H9 (cell line): ENCODE measurements at regions not wholly inside any gene's neighbourhood (a gene's known extent, or its start where the extent isn't known, plus 50 kb on each side); places are given as distances from the start of the nearest gene placed in this dataset.

Experiments used
- DNase-seq: peaks from one replicate; pipeline ENCODE4 v3.0.0-alpha.2; 2017
- H2AFZ ChIP-seq: one replicate; pipeline ENCODE4 v1.6.1; 2013; ENCODE audit warnings: mild to moderate bottlenecking, low read length, control low read depth, moderate library complexity
- H2AK5ac ChIP-seq: 2 replicates; pipeline ENCODE4 v1.6.1; 2013; ENCODE audit warnings: low read length, control low read depth, mixed read lengths; ENCODE audit not compliant: insufficient read length
- H2BK120ac ChIP-seq: one replicate; pipeline ENCODE4 v1.6.1; 2013; ENCODE audit warnings: low read depth, mild to moderate bottlenecking, low read length, control low read depth, inconsistent platforms; ENCODE audit not compliant: poor library complexity, severe bottlenecking
- H2BK12ac ChIP-seq: 2 replicates; pipeline ENCODE4 v1.6.1; 2013; ENCODE audit warnings: low read length, control low read depth, mixed read lengths, low read depth; ENCODE audit not compliant: insufficient read length
- H2BK15ac ChIP-seq: 2 replicates; pipeline ENCODE4 v1.6.1; 2013; ENCODE audit warnings: low read depth, low read length, control low read depth
- H2BK20ac ChIP-seq: one replicate; pipeline ENCODE4 v1.6.1; 2013; ENCODE audit warnings: low read depth, mild to moderate bottlenecking, low read length, control low read depth, inconsistent platforms; ENCODE audit not compliant: poor library complexity, severe bottlenecking
- H2BK5ac ChIP-seq: 2 replicates; pipeline ENCODE4 v1.6.1; 2013; ENCODE audit warnings: low read length, control low read depth, mixed read lengths; ENCODE audit not compliant: insufficient read length
- H3K14ac ChIP-seq: 2 replicates; pipeline ENCODE4 v1.6.1; 2013; ENCODE audit warnings: low read length, control low read depth; ENCODE audit not compliant: insufficient read depth
- H3K18ac ChIP-seq: 2 replicates; pipeline ENCODE4 v1.6.1; 2013; ENCODE audit warnings: low read depth, mild to moderate bottlenecking, mixed read lengths, low read length, control low read depth; ENCODE audit not compliant: insufficient read length
- H3K23ac ChIP-seq: 2 replicates; pipeline ENCODE4 v1.6.1; 2013; ENCODE audit warnings: low read length, control low read depth, mixed read lengths, low read depth; ENCODE audit not compliant: insufficient read length
- H3K23me2 ChIP-seq: 2 replicates; pipeline ENCODE4 v1.6.1; 2013; ENCODE audit warnings: low read depth, mild to moderate bottlenecking, mixed read lengths, low read length, control low read depth; ENCODE audit not compliant: insufficient read length, poor library complexity, severe bottlenecking
- H3K27ac ChIP-seq: 2 replicates; pipeline ENCODE4 v1.5.1; 2013; ENCODE audit warnings: low read length, control low read depth, mixed read lengths, low read depth; ENCODE audit not compliant: insufficient read length
- H3K27me3 ChIP-seq: 2 replicates; pipeline ENCODE4 v1.6.1; 2013; ENCODE audit warnings: low read length, control low read depth, inconsistent platforms; ENCODE audit not compliant: insufficient read depth
- H3K4ac ChIP-seq: 2 replicates; pipeline ENCODE4 v1.6.1; 2013; ENCODE audit warnings: low read depth, mild to moderate bottlenecking, control low read depth, inconsistent platforms, low read length, moderate library complexity
- H3K4me1 ChIP-seq: 2 replicates; pipeline ENCODE4 v1.6.1; 2013; ENCODE audit warnings: low read length, control low read depth, inconsistent platforms; ENCODE audit not compliant: insufficient read depth
- H3K4me2 ChIP-seq: 2 replicates; pipeline ENCODE4 v1.6.1; 2013; ENCODE audit warnings: low read length, control low read depth, mixed read lengths; ENCODE audit not compliant: insufficient read length, insufficient read depth
- H3K56ac ChIP-seq: 2 replicates; pipeline ENCODE4 v1.6.1; 2013; ENCODE audit warnings: low read depth, mild to moderate bottlenecking, mixed read lengths, low read length, control low read depth; ENCODE audit not compliant: insufficient read length
- H3K79me1 ChIP-seq: 2 replicates; pipeline ENCODE4 v1.6.1; 2013; ENCODE audit warnings: low read depth, mild to moderate bottlenecking, moderate library complexity, low read length, control low read depth, inconsistent platforms; ENCODE audit not compliant: insufficient read depth, poor library complexity, severe bottlenecking
- H3K79me2 ChIP-seq: 2 replicates; pipeline ENCODE4 v1.6.1; 2013; ENCODE audit warnings: low read length, control low read depth, inconsistent platforms; ENCODE audit not compliant: insufficient read depth
- H3K9ac ChIP-seq: 2 replicates; pipeline ENCODE4 v1.6.1; 2013; ENCODE audit warnings: low read length, control low read depth, mixed read lengths; ENCODE audit not compliant: insufficient read length; ENCODE audit errors: extremely low read depth
- H3K9me3 ChIP-seq: one replicate; pipeline ENCODE4 v1.6.1; 2013; ENCODE audit warnings: low read depth, low read length, inconsistent platforms; ENCODE audit not compliant: control insufficient read depth
- H3T11ph ChIP-seq: one replicate; pipeline ENCODE4 v1.6.1; 2013; ENCODE audit warnings: mild to moderate bottlenecking, low read length, control low read depth, inconsistent platforms
- H4K20me1 ChIP-seq: one replicate; pipeline ENCODE4 v1.6.1; 2013; ENCODE audit not compliant: control insufficient read depth, insufficient read length, insufficient read depth
- H4K5ac ChIP-seq: 2 replicates; pipeline ENCODE4 v1.6.1; 2013; ENCODE audit warnings: low read depth, mild to moderate bottlenecking, mixed read lengths, low read length, control low read depth; ENCODE audit not compliant: insufficient read length
- H4K8ac ChIP-seq: replicated peaks from 2 replicates; pipeline ENCODE4 v1.6.1; 2013; ENCODE audit warnings: low read length, control low read depth, mixed read lengths, low read depth; ENCODE audit not compliant: insufficient read length
- H4K91ac ChIP-seq: 2 replicates; pipeline ENCODE4 v1.6.1; 2013; ENCODE audit warnings: low read depth, mild to moderate bottlenecking, moderate library complexity, mixed read lengths, low read length, control low read depth; ENCODE audit not compliant: insufficient read length
- H3K27ac Mint-ChIP-seq, 3 experiments: 2 replicates in 2 of 3; 3 replicates in 1 of 3; pipeline ENCODE4 v1.8.0; 2020 to 2021; ENCODE audit warnings: mixed read lengths in 3 of 3, mild to moderate bottlenecking in 1 of 3, moderate library complexity in 1 of 3
- H3K27me3 Mint-ChIP-seq: 2 replicates; pipeline ENCODE4 v1.8.0; 2021; ENCODE audit warnings: low read depth, mild to moderate bottlenecking, moderate library complexity, mixed read lengths
- H3K36me3 Mint-ChIP-seq, 3 experiments: 2 replicates in 2 of 3; 3 replicates in 1 of 3; pipeline ENCODE4 v1.8.0; 2020 to 2021; ENCODE audit warnings: low read depth in 3 of 3, mixed read lengths in 3 of 3; ENCODE audit not compliant: insufficient read depth in 1 of 3
- H3K4me1 Mint-ChIP-seq, 2 experiments: 2 replicates each; pipeline ENCODE4 v1.8.0; 2020; ENCODE audit warnings: mixed read lengths in 2 of 2
- H3K4me3 Mint-ChIP-seq, 2 experiments: 2 replicates in 1 of 2; 3 replicates in 1 of 2; pipeline ENCODE4 v1.8.0; 2020 to 2021; ENCODE audit warnings: mild to moderate bottlenecking in 2 of 2, mixed read lengths in 2 of 2, moderate library complexity in 1 of 2
- H3K9me3 Mint-ChIP-seq, 2 experiments: 2 replicates in 1 of 2; 3 replicates in 1 of 2; pipeline ENCODE4 v1.8.0; 2020; ENCODE audit warnings: mild to moderate bottlenecking in 2 of 2, mixed read lengths in 2 of 2, moderate library complexity in 1 of 2
- WGBS: extraction: QIAGEN DNeasy Blood & Tissue Kit; methylation state at CpG from one replicate; pipeline ENCODE4 v1.1.7; 2013; ENCODE audit warnings: missing lambda C conversion rate, low lambda C conversion rate, mixed read lengths; ENCODE audit not compliant: insufficient read length; ENCODE audit errors: extremely low coverage; 5-methylcytosine and 5-hydroxymethylcytosine counted together
- TF ChIP-seq, protein P1 (sequence below): fragments of 200-600 bp; sonication (generic); conservative IDR thresholded peaks from 3 replicates; pipeline ENCODE4 v1.8.0; 2021; ENCODE audit warnings: antibody characterized with exemption, mild to moderate bottlenecking

DNA sequence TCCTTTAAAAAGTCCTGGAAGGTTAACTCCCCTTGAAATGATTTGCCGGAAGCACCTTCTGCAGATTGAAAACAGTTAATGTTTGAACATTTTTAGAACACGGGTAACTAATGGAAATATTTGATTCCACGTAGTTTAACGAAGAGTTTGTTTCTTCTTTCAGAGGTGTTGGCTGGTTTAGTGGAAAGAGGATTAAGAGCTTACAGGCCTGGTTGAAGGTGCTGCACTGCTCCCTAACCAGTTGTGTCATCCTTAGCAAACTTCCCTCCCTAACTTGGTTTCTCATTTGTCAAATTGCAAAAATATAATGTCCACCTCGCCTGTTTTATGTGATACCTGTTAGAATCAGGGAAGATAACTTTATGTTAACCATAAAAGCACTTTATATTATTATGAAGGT lies 243.0 kb upstream of the FZD8 start:
- Mint-ChIP-seq H3K27me3 (peaks cover 27% of the 10 kb centered on the region), H3K4me1 (peaks cover 30 to 41% of the 10 kb centered on the region in 2 experiments), H3K36me3 (peaks cover 0 to 12% (median 5%) of the 10 kb centered on the region in 3 experiments; a peak in 4 of 7 replicates), H3K9me3 (peaks cover 2 to 6% of the 10 kb centered on the region in 2 experiments; a peak in 3 of 5 replicates), H3K4me3 (no peak overlapping the region), H3K27ac (no peak overlapping the region)
- Histone ChIP-seq H4K8ac (no peak overlapping the region), H3K18ac (no peak overlapping the region), H2BK12ac (no peak overlapping the region), H2AFZ (no peak overlapping the region), H3K23me2 (no peaks in the 10 kb centered on the region), H3K27me3 (no peaks in the 10 kb centered on the region), H3K14ac (no peak overlapping the region), H3K4me2 (no peak overlapping the region), H2BK20ac (no peak overlapping the region), H3K79me1 (no peaks in the 10 kb centered on the region), H3K4ac (no peak overlapping the region), H2BK120ac (no peak overlapping the region), H3K56ac (no peak overlapping the region), H2BK15ac (no peak overlapping the region), H4K91ac (no peak overlapping the region), H3K9ac (no peak overlapping the region), H3K27ac (no peak overlapping the region), H2AK5ac (no peak overlapping the region), H3K9me3 (no peaks in the 10 kb centered on the region), H4K20me1 (no peaks in the 10 kb centered on the region), H4K5ac (no peak overlapping the region), H2BK5ac (no peak overlapping the region), H3K4me1 (no peaks in the 10 kb centered on the region), H3T11ph (no peak overlapping the region), H3K23ac (no peak overlapping the region), H3K79me2 (no peaks in the 10 kb centered on the region)
- DNase-seq, result no peak
- no CpG with 5 or more reads among the region's 5 CpGs for WGBS
- TF ChIP-seq, protein P1, sequence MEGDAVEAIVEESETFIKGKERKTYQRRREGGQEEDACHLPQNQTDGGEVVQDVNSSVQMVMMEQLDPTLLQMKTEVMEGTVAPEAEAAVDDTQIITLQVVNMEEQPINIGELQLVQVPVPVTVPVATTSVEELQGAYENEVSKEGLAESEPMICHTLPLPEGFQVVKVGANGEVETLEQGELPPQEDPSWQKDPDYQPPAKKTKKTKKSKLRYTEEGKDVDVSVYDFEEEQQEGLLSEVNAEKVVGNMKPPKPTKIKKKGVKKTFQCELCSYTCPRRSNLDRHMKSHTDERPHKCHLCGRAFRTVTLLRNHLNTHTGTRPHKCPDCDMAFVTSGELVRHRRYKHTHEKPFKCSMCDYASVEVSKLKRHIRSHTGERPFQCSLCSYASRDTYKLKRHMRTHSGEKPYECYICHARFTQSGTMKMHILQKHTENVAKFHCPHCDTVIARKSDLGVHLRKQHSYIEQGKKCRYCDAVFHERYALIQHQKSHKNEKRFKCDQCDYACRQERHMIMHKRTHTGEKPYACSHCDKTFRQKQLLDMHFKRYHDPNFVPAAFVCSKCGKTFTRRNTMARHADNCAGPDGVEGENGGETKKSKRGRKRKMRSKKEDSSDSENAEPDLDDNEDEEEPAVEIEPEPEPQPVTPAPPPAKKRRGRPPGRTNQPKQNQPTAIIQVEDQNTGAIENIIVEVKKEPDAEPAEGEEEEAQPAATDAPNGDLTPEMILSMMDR, result no peak
